ELR (cell line): ENCODE measurements at regions not wholly inside any gene's neighbourhood (a gene's known extent, or its start where the extent isn't known, plus 50 kb on each side); places are given as distances from the start of the nearest gene placed in this dataset.
"Not testable (repeated sequence)": the region's sequence is repeated elsewhere in the genome, so short reads cannot be mapped to it uniquely, and the experiment has no call there.

ENCODE experiments used
- DNase-seq: peaks from one replicate; pipeline ENCODE4 v3.0.0-alpha.2; 2015; ENCODE audit warnings: low read depth

- no peak for DNase-seq
Measured at GRCh38 chr5:155514105-155514563, 500.6 kb downstream of the KIF4B start.

GRCh38 chr5:155522540-155522939, 509.0 kb downstream of the KIF4B start:
- DNase-seq, result no peak

GRCh38 chr5:155529362-155529761, 515.8 kb downstream of the KIF4B start:
- DNase-seq, result no peak

GRCh38 chr5:155530046-155530445, 516.5 kb downstream of the KIF4B start:
- DNase-seq, result no peak

GRCh38 chr5:155532621-155533311, 519.2 kb downstream of the KIF4B start:
- no peak for DNase-seq

GRCh38 chr5:155540000-155540595, 526.5 kb downstream of the KIF4B start:
- no peak for DNase-seq

- no peak for DNase-seq
Measured at GRCh38 chr5:155546075-155546474, 532.5 kb downstream of the KIF4B start.

- no peak for DNase-seq
Measured at GRCh38 chr5:155554500-155554899, 540.9 kb downstream of the KIF4B start.

GRCh38 chr5:155556222-155556621, 542.7 kb downstream of the KIF4B start:
- no peak for DNase-seq

- no peak for DNase-seq
Measured at GRCh38 chr5:155556700-155557099, 543.1 kb downstream of the KIF4B start.

GRCh38 chr5:155562158-155562557, 548.6 kb downstream of the KIF4B start:
- no peak for DNase-seq

- no peak for DNase-seq
Measured at GRCh38 chr5:155564541-155564940, 551.0 kb downstream of the KIF4B start.

GRCh38 chr5:155575861-155576260, 562.3 kb downstream of the KIF4B start:
- no peak for DNase-seq

GRCh38 chr5:155586808-155587207, 573.3 kb downstream of the KIF4B start:
- DNase-seq, result not testable (repeated sequence)

GRCh38 chr5:155587458-155587857, 573.9 kb downstream of the KIF4B start:
- no peak for DNase-seq

GRCh38 chr5:155591273-155591672, 577.7 kb downstream of the KIF4B start:
- DNase-seq, result no peak

- DNase-seq, result no peak
Measured at GRCh38 chr5:155594270-155594669, 580.7 kb downstream of the KIF4B start.

- DNase-seq, result no peak
Measured at GRCh38 chr5:155595791-155596190, 582.2 kb downstream of the KIF4B start.

- DNase-seq, result no peak
Measured at GRCh38 chr5:155598552-155598951, 585.0 kb downstream of the KIF4B start.

GRCh38 chr5:155605920-155606319, 592.4 kb downstream of the KIF4B start:
- no peak for DNase-seq

GRCh38 chr5:155616779-155617392, 603.3 kb downstream of the KIF4B start:
- DNase-seq, result no peak

- no peak for DNase-seq
Measured at GRCh38 chr5:155619688-155620087, 606.1 kb downstream of the KIF4B start.

- DNase-seq, result no peak
Measured at GRCh38 chr5:155620821-155621410, 607.4 kb downstream of the KIF4B start.
